A549 (cell line): ENCODE measurements at regions not wholly inside any gene's neighbourhood (a gene's known extent, or its start where the extent isn't known, plus 50 kb on each side); places are given as distances from the start of the nearest gene placed in this dataset.

Experiments
- CHD2 ChIP-seq: fragments of 150-350 bp; IDR thresholded peaks from 2 replicates; pipeline ENCODE4 v1.6.1; 2014; ENCODE audit warnings: low read length; ENCODE audit not compliant: partially characterized antibody
- EP300 ChIP-seq, 2 experiments: fragments of >200 bp; sonication (Bioruptor Twin); formaldehyde crosslinking; IDR thresholded peaks; 2 replicates in 1 of 2; 3 replicates in 1 of 2; pipeline ENCODE4 v1.6.1; 2016 to 2017
- JUN ChIP-seq, 2 experiments: fragments of >200 bp; sonication (Bioruptor Twin); formaldehyde crosslinking; IDR thresholded peaks; 2 replicates in 1 of 2; 3 replicates in 1 of 2; pipeline ENCODE4 v1.6.1; 2016 to 2017
- KDM1A ChIP-seq: fragments of 200-600 bp; sonication (generic); IDR thresholded peaks from 2 replicates; pipeline ENCODE4 v1.6.1; 2016; ENCODE audit warnings: low read depth, mild to moderate bottlenecking
- KDM5A ChIP-seq: fragments of 200-600 bp; sonication (generic); IDR thresholded peaks from 2 replicates; pipeline ENCODE4 v1.6.1; 2016; ENCODE audit warnings: antibody characterized with exemption, mild to moderate bottlenecking
- NFE2L2 ChIP-seq: fragments of 150-350 bp; conservative IDR thresholded peaks from 2 replicates; pipeline ENCODE4 v1.6.1; 2014; ENCODE audit warnings: low read length
- PHF8 ChIP-seq: fragments of 200-600 bp; sonication (generic); IDR thresholded peaks from 2 replicates; pipeline ENCODE4 v1.6.1; 2016; ENCODE audit warnings: low read depth, mild to moderate bottlenecking, antibody characterized with exemption, moderate library complexity, borderline replicate concordance
- POLR2A ChIP-seq: IDR thresholded peaks from 2 replicates; pipeline ENCODE4 v1.6.1; 2012; ENCODE audit warnings: mild to moderate bottlenecking, low read length
- RAD21 ChIP-seq, 2 experiments: fragments of >200 bp in 1 of 2; sonication (Bioruptor Twin) in 1 of 2; formaldehyde crosslinking in 1 of 2; IDR thresholded peaks in 1 of 2; conservative IDR thresholded peaks in 1 of 2; 2 replicates in 1 of 2; 3 replicates in 1 of 2; pipeline ENCODE4 v1.6.1; 2012 to 2018; ENCODE audit warnings: inconsistent platforms in 1 of 2
- SMC3 ChIP-seq: fragments of >200 bp; sonication (Bioruptor Twin); formaldehyde crosslinking; IDR thresholded peaks from 3 replicates; pipeline ENCODE4 v1.6.1; 2018; ENCODE audit warnings: inconsistent platforms
- SREBF2 ChIP-seq: fragments of 450-650 bp; IDR thresholded peaks from 2 replicates; pipeline ENCODE4 v1.6.1; 2014; ENCODE audit warnings: mild to moderate bottlenecking, moderate library complexity
- ZFP36 ChIP-seq: fragments of 450-650 bp; IDR thresholded peaks from 2 replicates; pipeline ENCODE4 v1.6.1; 2014; ENCODE audit warnings: borderline replicate concordance; ENCODE audit not compliant: partially characterized antibody
- TF ChIP-seq, protein P1 (sequence below): fragments of >200 bp; sonication (Bioruptor Twin); formaldehyde crosslinking; IDR thresholded peaks from 3 replicates; pipeline ENCODE4 v1.5.1; 2016
- TF ChIP-seq, protein P2 (sequence below): fragments of 150-350 bp; IDR thresholded peaks from 2 replicates; pipeline ENCODE4 v1.6.1; 2014; ENCODE audit warnings: low read depth, mild to moderate bottlenecking, low read length

DNA sequence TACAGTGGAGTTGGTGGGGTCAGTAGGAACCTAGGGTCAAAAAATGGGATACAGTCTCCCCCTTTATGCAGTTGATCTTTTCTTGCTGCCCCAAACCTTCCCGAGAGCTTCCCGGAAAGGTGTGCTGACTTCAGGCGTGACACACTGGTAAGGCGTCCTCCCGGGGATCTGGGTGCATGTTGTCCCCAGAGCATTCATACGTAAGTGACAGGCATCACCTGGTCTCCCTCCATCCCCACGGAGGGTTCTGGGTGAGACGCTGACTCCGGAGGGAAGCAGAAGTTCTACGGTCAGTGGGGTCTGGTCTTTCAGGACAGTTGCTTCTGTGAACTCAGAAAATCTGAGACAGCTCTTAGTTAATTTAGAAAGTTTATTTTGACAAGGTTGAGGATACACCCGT is 159.6 kb upstream of the RTL1 start:
- TF ChIP-seq, protein P1, sequence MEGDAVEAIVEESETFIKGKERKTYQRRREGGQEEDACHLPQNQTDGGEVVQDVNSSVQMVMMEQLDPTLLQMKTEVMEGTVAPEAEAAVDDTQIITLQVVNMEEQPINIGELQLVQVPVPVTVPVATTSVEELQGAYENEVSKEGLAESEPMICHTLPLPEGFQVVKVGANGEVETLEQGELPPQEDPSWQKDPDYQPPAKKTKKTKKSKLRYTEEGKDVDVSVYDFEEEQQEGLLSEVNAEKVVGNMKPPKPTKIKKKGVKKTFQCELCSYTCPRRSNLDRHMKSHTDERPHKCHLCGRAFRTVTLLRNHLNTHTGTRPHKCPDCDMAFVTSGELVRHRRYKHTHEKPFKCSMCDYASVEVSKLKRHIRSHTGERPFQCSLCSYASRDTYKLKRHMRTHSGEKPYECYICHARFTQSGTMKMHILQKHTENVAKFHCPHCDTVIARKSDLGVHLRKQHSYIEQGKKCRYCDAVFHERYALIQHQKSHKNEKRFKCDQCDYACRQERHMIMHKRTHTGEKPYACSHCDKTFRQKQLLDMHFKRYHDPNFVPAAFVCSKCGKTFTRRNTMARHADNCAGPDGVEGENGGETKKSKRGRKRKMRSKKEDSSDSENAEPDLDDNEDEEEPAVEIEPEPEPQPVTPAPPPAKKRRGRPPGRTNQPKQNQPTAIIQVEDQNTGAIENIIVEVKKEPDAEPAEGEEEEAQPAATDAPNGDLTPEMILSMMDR, result no peak
- TF ChIP-seq PHF8 (no peak), ZFP36 (no peak), KDM5A (no peak), RAD21 (conservative IDR thresholded peaks at IDR 0.05 in 1 of 2, IDR thresholded peaks at IDR 0.05 in 1 of 2) (no peak), POLR2A (no peak), EP300 (IDR thresholded peaks at IDR 0.05) (no peak), CHD2 (no peak), KDM1A (no peak), SREBF2 (no peak), JUN (IDR thresholded peaks at IDR 0.05) (no peak), SMC3 (no peak), NFE2L2 (no peak)
- TF ChIP-seq, protein P2, sequence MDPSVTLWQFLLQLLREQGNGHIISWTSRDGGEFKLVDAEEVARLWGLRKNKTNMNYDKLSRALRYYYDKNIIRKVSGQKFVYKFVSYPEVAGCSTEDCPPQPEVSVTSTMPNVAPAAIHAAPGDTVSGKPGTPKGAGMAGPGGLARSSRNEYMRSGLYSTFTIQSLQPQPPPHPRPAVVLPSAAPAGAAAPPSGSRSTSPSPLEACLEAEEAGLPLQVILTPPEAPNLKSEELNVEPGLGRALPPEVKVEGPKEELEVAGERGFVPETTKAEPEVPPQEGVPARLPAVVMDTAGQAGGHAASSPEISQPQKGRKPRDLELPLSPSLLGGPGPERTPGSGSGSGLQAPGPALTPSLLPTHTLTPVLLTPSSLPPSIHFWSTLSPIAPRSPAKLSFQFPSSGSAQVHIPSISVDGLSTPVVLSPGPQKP, result no peak
